Smooth muscle cell (in vitro differentiated cells): ENCODE measurements at regions not wholly inside any gene's neighbourhood (a gene's known extent, or its start where the extent isn't known, plus 50 kb on each side); places are given as distances from the start of the nearest gene placed in this dataset.
"Not testable (repeated sequence)": the region's sequence is repeated elsewhere in the genome, so short reads cannot be mapped to it uniquely, and the experiment has no call there.

ENCODE experiments used
- DNase-seq: peaks from one replicate; lab custom pipeline; 2025; ENCODE audit not compliant: unreplicated experiment; lab: John Stamatoyannopoulos, UW
- H2AFZ ChIP-seq: fragments of 200-600 bp; sonication (generic); 2 replicates; pipeline ENCODE4 v1.6.0; 2016; ENCODE audit warnings: antibody characterized with exemption, low read depth, mild to moderate bottlenecking
- H3F3A ChIP-seq: fragments of 200-600 bp; sonication (generic); 2 replicates; pipeline ENCODE4 v1.6.0; 2017; ENCODE audit warnings: antibody characterized with exemption, low read depth
- H3K27ac ChIP-seq: fragments of 200-600 bp; sonication (generic); 2 replicates; pipeline ENCODE4 v1.5.1; 2016; ENCODE audit warnings: low read depth, mild to moderate bottlenecking
- H3K27me3 ChIP-seq: fragments of 200-600 bp; sonication (generic); 2 replicates; pipeline ENCODE4 v1.6.1; 2016; ENCODE audit warnings: low read depth, mild to moderate bottlenecking
- H3K36me3 ChIP-seq: fragments of 200-600 bp; sonication (generic); 2 replicates; pipeline ENCODE4 v1.5.1; 2016; ENCODE audit warnings: low read depth
- H3K4me1 ChIP-seq: fragments of 200-600 bp; sonication (generic); 2 replicates; pipeline ENCODE4 v1.5.1; 2016; ENCODE audit warnings: low read depth
- H3K4me2 ChIP-seq: fragments of 200-600 bp; sonication (generic); 2 replicates; pipeline ENCODE4 v1.6.0; 2016; ENCODE audit warnings: mild to moderate bottlenecking
- H3K4me3 ChIP-seq: fragments of 200-600 bp; sonication (generic); 2 replicates; pipeline ENCODE4 v1.5.1; 2016; ENCODE audit warnings: mild to moderate bottlenecking
- H3K79me2 ChIP-seq: fragments of 200-600 bp; sonication (generic); 2 replicates; pipeline ENCODE4 v1.6.0; 2016; ENCODE audit warnings: low read depth, mild to moderate bottlenecking
- H3K9ac ChIP-seq: fragments of 200-600 bp; sonication (generic); 2 replicates; pipeline ENCODE4 v1.6.0; 2016; ENCODE audit warnings: low read depth
- H3K9me3 ChIP-seq: fragments of 200-600 bp; sonication (generic); replicated peaks from 2 replicates; pipeline ENCODE4 v1.5.1; 2016; ENCODE audit warnings: low read depth
- H4K20me1 ChIP-seq: fragments of 200-600 bp; sonication (generic); 2 replicates; pipeline ENCODE4 v1.6.0; 2016; ENCODE audit warnings: low read depth
- whole genome bisulfite sequencing: methylation state at CpG from one replicate; pipeline ENCODE4 v1.1.7; 2016; ENCODE audit warnings: low lambda C conversion rate; 5-methylcytosine and 5-hydroxymethylcytosine counted together
- TF ChIP-seq, protein P1 (sequence below): fragments of 200-600 bp; sonication (generic); IDR thresholded peaks from 2 replicates; pipeline ENCODE4 v1.5.1; 2017; ENCODE audit warnings: borderline replicate concordance, mild to moderate bottlenecking, antibody characterized with exemption; ENCODE audit not compliant: insufficient read depth, poor library complexity, severe bottlenecking

GRCh38 chr12:75742961-75743360, 231.6 kb upstream of the KRR1 start:
- Histone ChIP-seq H3K27ac (no peak overlapping the region), H3K9me3 (no peaks in the 10 kb centered on the region), H2AFZ (no peak overlapping the region), H3K4me1 (peaks cover 7% of the 10 kb centered on the region), H3K4me2 (no peak overlapping the region), H3K27me3 (no peaks in the 10 kb centered on the region), H3K36me3 (no peaks in the 10 kb centered on the region), H3K79me2 (no peaks in the 10 kb centered on the region), H3K4me3 (no peak overlapping the region), H3F3A (peaks cover 6% of the 10 kb centered on the region), H3K9ac (no peak overlapping the region), H4K20me1 (no peaks in the 10 kb centered on the region)
- TF ChIP-seq, protein P1, sequence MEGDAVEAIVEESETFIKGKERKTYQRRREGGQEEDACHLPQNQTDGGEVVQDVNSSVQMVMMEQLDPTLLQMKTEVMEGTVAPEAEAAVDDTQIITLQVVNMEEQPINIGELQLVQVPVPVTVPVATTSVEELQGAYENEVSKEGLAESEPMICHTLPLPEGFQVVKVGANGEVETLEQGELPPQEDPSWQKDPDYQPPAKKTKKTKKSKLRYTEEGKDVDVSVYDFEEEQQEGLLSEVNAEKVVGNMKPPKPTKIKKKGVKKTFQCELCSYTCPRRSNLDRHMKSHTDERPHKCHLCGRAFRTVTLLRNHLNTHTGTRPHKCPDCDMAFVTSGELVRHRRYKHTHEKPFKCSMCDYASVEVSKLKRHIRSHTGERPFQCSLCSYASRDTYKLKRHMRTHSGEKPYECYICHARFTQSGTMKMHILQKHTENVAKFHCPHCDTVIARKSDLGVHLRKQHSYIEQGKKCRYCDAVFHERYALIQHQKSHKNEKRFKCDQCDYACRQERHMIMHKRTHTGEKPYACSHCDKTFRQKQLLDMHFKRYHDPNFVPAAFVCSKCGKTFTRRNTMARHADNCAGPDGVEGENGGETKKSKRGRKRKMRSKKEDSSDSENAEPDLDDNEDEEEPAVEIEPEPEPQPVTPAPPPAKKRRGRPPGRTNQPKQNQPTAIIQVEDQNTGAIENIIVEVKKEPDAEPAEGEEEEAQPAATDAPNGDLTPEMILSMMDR, result no peak
- WGBS, result 94% methylated on average over 1 of the region's 1 CpG
- DNase-seq, result no peak

DNA sequence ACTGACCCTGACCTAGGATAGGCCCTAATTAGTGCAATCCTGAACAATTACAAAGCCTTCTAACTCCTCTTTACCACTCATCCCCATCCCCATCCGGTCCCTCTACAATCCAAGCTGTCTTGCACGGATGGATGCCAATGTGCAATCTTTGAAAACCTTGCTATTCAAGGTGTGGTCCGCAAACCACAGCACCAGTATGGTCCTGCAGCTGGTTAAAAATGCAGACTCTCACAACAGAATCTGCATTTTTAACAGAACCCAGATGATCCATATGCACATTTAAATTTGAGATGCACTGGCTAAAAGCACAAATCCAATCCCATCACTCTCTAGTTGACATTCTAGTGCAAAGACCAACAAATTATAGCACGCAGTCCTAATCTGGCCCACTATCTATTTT, 230.6 kb upstream of the KRR1 start:
- 90% methylated on average over 4 of the region's 4 CpGs for WGBS
- Histone ChIP-seq H2AFZ (no peak overlapping the region), H3K4me3 (no peak overlapping the region), H3K4me1 (peaks cover 10% of the 10 kb centered on the region), H4K20me1 (no peaks in the 10 kb centered on the region), H3K27ac (no peak overlapping the region), H3K9ac (no peak overlapping the region), H3K9me3 (no peaks in the 10 kb centered on the region), H3K4me2 (no peak overlapping the region), H3K27me3 (no peaks in the 10 kb centered on the region), H3K79me2 (no peaks in the 10 kb centered on the region), H3F3A (peaks cover 6% of the 10 kb centered on the region), H3K36me3 (no peaks in the 10 kb centered on the region)
- TF ChIP-seq, protein P1, result no peak
- no peak for DNase-seq

- H3K4me3 ChIP-seq, result no peak overlapping the region
- no peaks in the 10 kb centered on the region for H4K20me1 ChIP-seq
- H2AFZ ChIP-seq, result no peak overlapping the region
- no peak for DNase-seq
- H3K27ac ChIP-seq, result no peak overlapping the region
- no peaks in the 10 kb centered on the region for H3K9me3 ChIP-seq
- 69% methylated on average over 1 of the region's 1 CpG for WGBS
- no peaks in the 10 kb centered on the region for H3K79me2 ChIP-seq
- no peak overlapping the region for H3K4me2 ChIP-seq
- no peak overlapping the region for H3K9ac ChIP-seq
- H3K4me1 ChIP-seq, result peaks cover 10% of the 10 kb centered on the region
- peaks cover 6% of the 10 kb centered on the region for H3F3A ChIP-seq
- H3K36me3 ChIP-seq, result no peaks in the 10 kb centered on the region
- H3K27me3 ChIP-seq, result no peaks in the 10 kb centered on the region
- TF ChIP-seq, protein P1, result no peak
These were observed 228.5 kb upstream of the KRR1 start for GRCh38 chr12:75739912-75740311.

GRCh38 chr12:75739098-75739497, 227.7 kb upstream of the KRR1 start:
- H3K27ac ChIP-seq, H3K4me3 ChIP-seq, DNase-seq, H3F3A ChIP-seq, H3K36me3 ChIP-seq, H3K9ac ChIP-seq, H2AFZ ChIP-seq, H3K9me3 ChIP-seq, H3K27me3 ChIP-seq, H3K79me2 ChIP-seq, H4K20me1 ChIP-seq: not testable (repeated sequence)
- WGBS, result 97% methylated on average over 2 of the region's 2 CpGs
- H3K4me2 ChIP-seq, result peak overlapping the region; percentile 2
- H3K4me1 ChIP-seq, result peaks cover 10% of the 10 kb centered on the region
